Naive thymus-derived CD8-positive, alpha-beta T cell (primary cell): ENCODE measurements at regions not wholly inside any gene's neighbourhood (a gene's known extent, or its start where the extent isn't known, plus 50 kb on each side); places are given as distances from the start of the nearest gene placed in this dataset.
A peak's percentile ranks its signal among the peaks of the same experiment; 100 is the strongest.

ENCODE experiments used
- ATAC-seq, 2 donors: fragments of 150-1000 bp; cut with Tn5 transposase in 1 of 2; sonication (Bioruptor Pico), chemical (Tn5 transposase) in 1 of 2; 1 replicate in 1 of 2; 2 replicates in 1 of 2; pipeline ENCODE4 v1.10.0; 2021; ENCODE audit warnings: mild to moderate bottlenecking in 2 of 2, moderate library complexity in 2 of 2
- POLR2A ChIA-PET: fragments of 350-600 bp; sonication (Branson Sonifier 250); formaldehyde crosslinking; loops from one replicate; lab custom pipeline; 2021; ENCODE audit warnings: antibody characterized with exemption; lab: Charles Lee
- DNase-seq, 10 donors: peaks; one replicate each; pipeline versions ENCODE4 v3.0.0 to v3.0.0-alpha.2; 2020 to 2022
- H3K27ac Mint-ChIP-seq, 10 donors: one replicate each; pipeline ENCODE4 v1.8.0; 2020 to 2022; ENCODE audit warnings: mild to moderate bottlenecking in 10 of 10, mixed read lengths in 10 of 10, moderate library complexity in 4 of 10, inconsistent platforms in 1 of 10
- H3K27me3 Mint-ChIP-seq, 5 donors: one replicate each; pipeline ENCODE4 v1.8.0; 2021 to 2022; ENCODE audit warnings: mixed read lengths in 5 of 5
- H3K36me3 Mint-ChIP-seq, 3 donors: one replicate each; pipeline ENCODE4 v1.8.0; 2020 to 2022; ENCODE audit warnings: mixed read lengths in 3 of 3, mild to moderate bottlenecking in 2 of 3, inconsistent platforms in 1 of 3
- H3K4me1 Mint-ChIP-seq, 4 donors: one replicate each; pipeline ENCODE4 v1.8.0; 2021 to 2022; ENCODE audit warnings: mixed read lengths in 4 of 4
- H3K4me3 Mint-ChIP-seq, 10 donors: one replicate each; pipeline ENCODE4 v1.8.0; 2020 to 2022; ENCODE audit warnings: mild to moderate bottlenecking in 10 of 10, mixed read lengths in 10 of 10, moderate library complexity in 6 of 10, inconsistent platforms in 1 of 10
- H3K9me3 Mint-ChIP-seq, 9 donors: one replicate each; pipeline ENCODE4 v1.8.0; 2020 to 2022; ENCODE audit warnings: mixed read lengths in 9 of 9, mild to moderate bottlenecking in 3 of 9, inconsistent platforms in 1 of 9, moderate library complexity in 1 of 9

DNA sequence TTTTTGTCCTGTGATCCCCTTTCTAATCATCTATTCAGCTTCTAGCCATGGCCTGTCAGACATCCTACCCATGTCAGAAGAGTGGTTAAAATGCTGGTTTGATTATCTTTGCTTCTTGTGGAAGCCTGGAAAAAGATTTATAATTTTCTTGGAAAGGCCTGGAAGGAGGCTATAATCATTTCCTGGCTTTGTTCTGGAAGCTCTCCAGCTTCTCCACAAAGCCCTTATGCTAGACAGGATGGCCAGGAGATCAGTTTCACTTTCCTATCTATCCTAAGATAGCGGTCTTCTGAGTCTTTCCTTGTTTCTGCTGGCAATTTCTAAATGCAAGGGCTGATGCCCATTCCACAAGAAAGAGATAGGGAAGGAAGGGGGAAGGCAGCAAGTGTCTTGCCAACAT is 90.9 kb upstream of the SLC44A3 start:
- POLR2A ChIA-PET = no interaction called here
- ATAC-seq (no peak), DNase-seq (no peak)
- peaks cover 2 to 19% (median 6%) of the 10 kb centered on the region in 5 donors for H3K27me3 Mint-ChIP-seq
- H3K36me3 Mint-ChIP-seq = no peaks in the 10 kb centered on the region
- H3K4me3 Mint-ChIP-seq = no peak overlapping the region
- H3K4me1 Mint-ChIP-seq = no peaks in the 10 kb centered on the region
- no peak overlapping the region for H3K27ac Mint-ChIP-seq
- H3K9me3 Mint-ChIP-seq = peaks cover 0 to 2% (median 0%) of the 10 kb centered on the region in 9 donors

GRCh38 chr1:94727846-94728715 is 92.1 kb upstream of the SLC44A3 start:
- POLR2A ChIA-PET = no interaction called here
- DNase-seq (no peak), ATAC-seq (no peak)
- H3K36me3 Mint-ChIP-seq = no peaks in the 10 kb centered on the region
- H3K27ac Mint-ChIP-seq = no peak overlapping the region
- no peaks in the 10 kb centered on the region for H3K4me1 Mint-ChIP-seq
- H3K9me3 Mint-ChIP-seq = peaks cover 0 to 2% (median 0%) of the 10 kb centered on the region in 9 donors
- no peak overlapping the region for H3K4me3 Mint-ChIP-seq
- peaks cover 2 to 23% (median 8%) of the 10 kb centered on the region in 5 donors for H3K27me3 Mint-ChIP-seq

DNA sequence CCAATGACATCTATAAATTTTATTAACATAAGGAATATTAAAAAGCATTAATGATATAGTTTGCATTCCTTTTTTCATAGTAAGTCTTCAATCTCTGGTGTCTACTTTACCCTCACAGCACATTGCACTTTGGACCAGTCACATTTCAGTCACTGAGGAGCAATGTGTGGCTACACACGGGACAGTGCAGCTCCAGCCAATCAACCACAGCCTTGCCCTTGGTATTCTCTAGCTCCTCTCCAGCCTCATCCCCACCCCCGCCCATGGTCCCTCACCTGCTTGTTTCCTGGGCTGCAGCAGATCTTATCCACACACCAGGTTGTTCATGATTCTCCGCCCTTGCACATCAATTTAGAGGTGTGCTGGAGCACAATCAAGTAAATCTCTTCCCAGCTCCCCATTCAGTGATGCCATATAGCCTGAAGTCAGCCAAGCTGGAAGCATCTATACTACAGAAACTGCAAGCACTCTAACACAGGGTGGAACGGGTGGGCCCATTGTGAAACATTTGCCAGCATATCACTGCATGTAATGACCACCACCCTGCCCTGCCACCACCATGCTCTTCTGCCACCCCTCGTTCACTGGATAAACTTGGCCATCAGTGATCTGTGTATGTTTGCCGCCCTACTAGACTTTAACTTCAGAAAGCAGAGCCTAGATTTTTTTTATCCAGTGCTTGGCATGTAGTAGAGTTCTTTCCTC is 93.0 kb upstream of the SLC44A3 start:
- H3K9me3 Mint-ChIP-seq = peaks cover 0 to 2% (median 0%) of the 10 kb centered on the region in 9 donors
- H3K4me3 Mint-ChIP-seq = no peak overlapping the region
- peaks cover 0 to 4% (median 0%) of the 10 kb centered on the region in 4 donors for H3K4me1 Mint-ChIP-seq
- no peaks in the 10 kb centered on the region for H3K36me3 Mint-ChIP-seq
- peaks cover 2 to 26% (median 8%) of the 10 kb centered on the region in 5 donors for H3K27me3 Mint-ChIP-seq
- H3K27ac Mint-ChIP-seq = peak overlapping the region in 1 of 10 donors; percentile 9
- POLR2A ChIA-PET = no interaction called here
- DNase-seq = no peak
- no peak for ATAC-seq

DNA sequence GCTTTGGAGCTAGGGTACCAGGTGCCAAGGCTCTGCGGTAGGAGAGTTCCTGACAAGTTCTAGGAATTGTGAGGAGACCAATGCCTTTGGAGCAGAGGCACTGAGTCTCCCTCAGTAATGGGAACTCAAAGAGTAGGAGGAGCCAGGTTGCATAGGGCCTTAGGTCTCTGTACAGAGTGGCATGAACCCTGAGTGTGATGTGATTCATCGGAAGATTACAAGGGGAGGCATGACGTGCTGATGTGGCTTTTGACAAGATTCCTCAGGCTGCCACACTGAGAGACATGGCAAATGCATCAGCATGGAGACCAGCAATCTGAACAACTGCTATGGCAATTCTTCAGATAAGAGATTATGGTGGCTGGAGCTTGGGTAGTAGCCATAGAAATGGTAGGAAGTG is 94.6 kb upstream of the SLC44A3 start:
- Mint-ChIP-seq H3K27me3 (peaks cover 2 to 17% (median 7%) of the 10 kb centered on the region in 5 donors), H3K9me3 (peaks cover 0 to 2% (median 0%) of the 10 kb centered on the region in 9 donors)
- POLR2A ChIA-PET = no interaction called here

DNA sequence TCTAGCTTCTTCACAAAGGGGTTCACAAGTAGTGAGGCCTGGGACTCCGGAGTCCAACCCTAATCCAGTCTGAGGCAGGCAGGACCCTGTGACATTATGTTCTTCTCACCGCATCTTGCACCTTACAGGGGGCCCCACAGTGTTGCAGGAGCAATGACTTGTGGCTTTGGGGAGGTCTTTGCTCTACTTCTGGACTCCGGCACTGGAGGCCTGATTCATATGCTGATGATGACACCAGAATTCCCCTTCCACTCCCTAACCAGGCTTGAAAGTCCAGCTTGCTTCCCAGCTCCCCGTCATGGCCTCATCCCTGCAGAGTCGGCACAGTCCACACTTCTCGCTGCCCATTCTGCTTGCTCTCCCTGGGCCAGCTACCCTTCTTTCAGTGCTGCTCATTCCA is 96.3 kb upstream of the SLC44A3 start:
- DNase-seq = no peak
- no peaks in the 10 kb centered on the region for H3K36me3 Mint-ChIP-seq
- ATAC-seq = no peak
- H3K27ac Mint-ChIP-seq = no peak overlapping the region
- POLR2A ChIA-PET = no interaction called here
- H3K4me3 Mint-ChIP-seq = no peak overlapping the region
- no peaks in the 10 kb centered on the region for H3K9me3 Mint-ChIP-seq
- peaks cover under 1 to 17% (median 7%) of the 10 kb centered on the region in 5 donors for H3K27me3 Mint-ChIP-seq
- peaks cover 0 to 25% (median 0%) of the 10 kb centered on the region in 4 donors for H3K4me1 Mint-ChIP-seq

More for the DNA sequence above, 94.6 kb upstream of the SLC44A3 start:
- Mint-ChIP-seq H3K36me3 (no peaks in the 10 kb centered on the region), H3K27ac (no peak overlapping the region), H3K4me3 (no peak overlapping the region), H3K4me1 (peaks cover 0 to 18% (median 0%) of the 10 kb centered on the region in 4 donors)
- no peak for ATAC-seq
- DNase-seq = no peak

- no peaks in the 10 kb centered on the region for H3K9me3 Mint-ChIP-seq
- no peak overlapping the region for H3K27ac Mint-ChIP-seq
These were observed 96.7 kb upstream of the SLC44A3 start for GRCh38 chr1:94723463-94723862.

GRCh38 chr1:94722181-94722580 is 98.0 kb upstream of the SLC44A3 start:
- H3K4me3 Mint-ChIP-seq = no peak overlapping the region
- H3K27me3 Mint-ChIP-seq = peaks cover 0 to 17% (median 7%) of the 10 kb centered on the region in 5 donors
- no peak for DNase-seq
- no peaks in the 10 kb centered on the region for H3K9me3 Mint-ChIP-seq
- peaks cover 0 to 25% (median 0%) of the 10 kb centered on the region in 4 donors for H3K4me1 Mint-ChIP-seq
- ATAC-seq = no peak
- H3K27ac Mint-ChIP-seq = no peak overlapping the region
- POLR2A ChIA-PET = no interaction called here
- no peaks in the 10 kb centered on the region for H3K36me3 Mint-ChIP-seq

More at GRCh38 chr1:94723463-94723862, 96.7 kb upstream of the SLC44A3 start:
- Mint-ChIP-seq H3K4me1 (peaks cover 0 to 25% (median 0%) of the 10 kb centered on the region in 4 donors), H3K36me3 (no peaks in the 10 kb centered on the region), H3K27me3 (peaks cover 0 to 17% (median 7%) of the 10 kb centered on the region in 5 donors), H3K4me3 (no peak overlapping the region)
- no peak for DNase-seq
- ATAC-seq = no peak
- POLR2A ChIA-PET = no interaction called here

- H3K27me3 Mint-ChIP-seq = peaks cover 0 to 17% (median 7%) of the 10 kb centered on the region in 5 donors
- DNase-seq (no peak), ATAC-seq (no peak)
- H3K27ac Mint-ChIP-seq = no peak overlapping the region
- POLR2A ChIA-PET = no interaction called here
- H3K4me3 Mint-ChIP-seq = no peak overlapping the region
- no peaks in the 10 kb centered on the region for H3K36me3 Mint-ChIP-seq
- H3K4me1 Mint-ChIP-seq = peaks cover 0 to 28% (median 0%) of the 10 kb centered on the region in 4 donors
- H3K9me3 Mint-ChIP-seq = no peaks in the 10 kb centered on the region
These were observed 98.9 kb upstream of the SLC44A3 start for GRCh38 chr1:94721240-94721639.

GRCh38 chr1:94719926-94720793 is 100.0 kb upstream of the SLC44A3 start:
- Mint-ChIP-seq H3K4me1 (peaks cover 0 to 28% (median 0%) of the 10 kb centered on the region in 4 donors), H3K27ac (no peak overlapping the region), H3K27me3 (peaks cover 0 to 17% (median 5%) of the 10 kb centered on the region in 5 donors), H3K36me3 (no peaks in the 10 kb centered on the region), H3K9me3 (no peaks in the 10 kb centered on the region), H3K4me3 (no peak overlapping the region)
- ATAC-seq (no peak), DNase-seq (no peak)
- POLR2A ChIA-PET = interaction anchor here (0.6 kb wide), 1 partner anchor 405 kb away, joined by 4 read pairs; no protein-coding TSS in a partner anchor

DNA sequence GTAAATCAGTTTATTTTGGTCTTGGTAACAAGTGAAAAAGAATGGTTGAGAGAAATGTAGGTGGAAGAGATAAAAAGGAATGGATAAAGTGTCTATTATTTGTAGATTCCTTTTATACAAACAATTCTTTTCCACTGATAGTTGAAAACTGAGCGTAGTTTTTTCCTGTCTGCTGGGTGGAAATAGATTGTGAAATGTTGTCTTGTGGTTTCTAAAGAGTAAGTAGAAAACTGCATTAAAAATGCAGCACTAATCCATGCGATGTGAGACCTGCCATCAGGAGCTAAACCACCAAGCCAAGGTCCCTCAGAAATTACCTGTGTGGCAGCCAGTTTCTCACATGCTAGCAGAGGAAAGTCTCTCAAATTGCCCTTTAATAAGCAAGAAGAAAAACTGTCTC is 103.2 kb upstream of the SLC44A3 start:
- no peaks in the 10 kb centered on the region for H3K36me3 Mint-ChIP-seq
- ATAC-seq (no peak), DNase-seq (no peak)
- peaks cover 2 to 8% (median 4%) of the 10 kb centered on the region in 5 donors for H3K27me3 Mint-ChIP-seq
- H3K9me3 Mint-ChIP-seq = no peaks in the 10 kb centered on the region
- H3K4me1 Mint-ChIP-seq = peaks cover 0 to 27% (median 0%) of the 10 kb centered on the region in 4 donors
- POLR2A ChIA-PET = no interaction called here
- H3K27ac Mint-ChIP-seq = no peak overlapping the region
- no peak overlapping the region for H3K4me3 Mint-ChIP-seq

GRCh38 chr1:94715321-94715720 is 104.8 kb upstream of the SLC44A3 start:
- H3K36me3 Mint-ChIP-seq = no peaks in the 10 kb centered on the region
- H3K27ac Mint-ChIP-seq = no peak overlapping the region
- H3K4me1 Mint-ChIP-seq = peaks cover 0 to 12% (median 0%) of the 10 kb centered on the region in 4 donors
- H3K4me3 Mint-ChIP-seq = no peak overlapping the region
- POLR2A ChIA-PET = no interaction called here
- ATAC-seq (no peak), DNase-seq (no peak)
- H3K27me3 Mint-ChIP-seq = peaks cover 0 to 13% (median 5%) of the 10 kb centered on the region in 5 donors
- no peaks in the 10 kb centered on the region for H3K9me3 Mint-ChIP-seq

DNA sequence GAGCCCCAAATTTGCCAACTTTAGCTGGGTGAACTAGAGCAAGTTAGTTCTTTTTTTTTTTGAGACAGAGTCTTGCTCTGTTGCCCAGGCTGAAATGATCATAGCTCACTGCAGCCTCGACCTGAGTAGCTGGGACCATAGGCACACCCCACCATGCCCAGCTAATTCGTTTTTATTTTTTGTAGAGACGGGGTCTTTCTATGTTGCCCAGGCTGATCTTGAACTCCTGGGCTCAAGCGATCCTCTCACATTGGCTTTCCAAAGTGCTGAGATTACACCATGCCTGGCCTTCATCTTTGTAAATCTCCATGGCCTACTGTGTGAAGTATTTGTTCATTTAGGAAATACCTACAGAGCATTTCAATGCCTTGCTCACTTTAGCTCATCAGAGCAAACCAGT is 105.6 kb upstream of the SLC44A3 start:
- DNase-seq = no peak
- no peak for ATAC-seq
- Mint-ChIP-seq H3K27ac (no peak overlapping the region), H3K36me3 (no peaks in the 10 kb centered on the region), H3K4me3 (no peak overlapping the region), H3K9me3 (no peaks in the 10 kb centered on the region), H3K27me3 (peaks cover 0 to 8% (median 5%) of the 10 kb centered on the region in 5 donors), H3K4me1 (peaks cover 0 to 8% (median 0%) of the 10 kb centered on the region in 4 donors)
- POLR2A ChIA-PET = no interaction called here
